GM18505 (cell line): ENCODE measurements at regions not wholly inside any gene's neighbourhood (a gene's known extent, or its start where the extent isn't known, plus 50 kb on each side); places are given as distances from the start of the nearest gene placed in this dataset.
"Not testable (repeated sequence)": the region's sequence is repeated elsewhere in the genome, so short reads cannot be mapped to it uniquely, and the experiment has no call there.

Experiments used
- ATAC-seq: cut with Tn5 transposase; IDR thresholded peaks from one replicate; pipeline ENCODE4 v1.9.1; 2021; ENCODE audit not compliant: unreplicated experiment
- POLR2A ChIP-seq: IDR thresholded peaks from 4 replicates; pipeline ENCODE4 v1.6.1; 2011; ENCODE audit warnings: borderline replicate concordance; ENCODE audit not compliant: insufficient read depth, insufficient read length; ENCODE audit errors: extremely low read depth

GRCh38 chr14:34302654-34303053, 159.4 kb downstream of the SPTSSA start:
- TF ChIP-seq POLR2A, result no peak
- no peak for ATAC-seq

DNA sequence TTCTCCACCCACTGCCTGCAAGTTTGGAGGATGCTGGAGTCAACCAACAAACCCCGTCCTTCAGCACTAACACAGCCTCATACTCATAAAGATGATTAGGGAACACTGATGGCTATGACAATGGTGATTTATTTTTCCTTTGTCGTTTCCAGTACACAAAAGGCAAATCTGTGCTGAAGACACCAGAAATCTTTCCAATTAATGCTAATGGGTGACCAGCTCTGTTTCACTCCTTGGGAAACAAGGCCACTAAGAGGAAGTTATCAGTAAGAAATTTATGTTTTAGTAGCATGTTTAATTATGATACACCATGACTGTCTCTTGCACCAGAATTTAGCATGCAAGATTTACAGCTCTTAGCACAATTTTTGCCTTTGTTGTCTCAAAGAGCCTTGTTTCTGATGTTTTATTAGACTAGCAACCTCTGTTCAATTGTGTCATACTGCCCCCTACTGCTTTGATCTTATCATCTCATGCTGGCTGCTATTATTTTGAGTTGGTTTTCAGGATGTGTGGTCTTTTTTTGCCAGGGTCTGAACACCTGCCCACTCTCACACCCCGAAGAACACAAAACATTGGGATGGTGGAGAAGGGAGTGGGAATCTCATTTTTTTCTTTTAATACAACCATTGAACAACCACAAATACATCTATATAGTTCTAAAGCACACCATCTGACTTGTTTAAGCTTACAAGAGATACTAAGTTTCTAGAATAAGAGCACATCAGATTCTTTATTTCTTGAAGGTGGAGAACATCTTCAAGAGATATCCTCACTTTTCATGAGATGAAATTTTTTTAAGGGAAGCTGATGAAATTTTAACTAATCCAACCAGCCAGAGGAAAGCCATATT, 160.9 kb downstream of the SPTSSA start:
- ATAC-seq, result no peak
- no peak for TF ChIP-seq POLR2A

GRCh38 chr14:34300330-34300729, 161.7 kb downstream of the SPTSSA start:
- ATAC-seq, result no peak
- no peak for TF ChIP-seq POLR2A

- ATAC-seq, result no peak
- TF ChIP-seq POLR2A, result no peak
Measured at GRCh38 chr14:34299360-34299759, 162.7 kb downstream of the SPTSSA start.

GRCh38 chr14:34297786-34298520, 164.1 kb downstream of the SPTSSA start:
- no peak for TF ChIP-seq POLR2A
- no peak for ATAC-seq

- no peak for TF ChIP-seq POLR2A
- no peak for ATAC-seq
Measured at GRCh38 chr14:34283590-34283989, 178.4 kb downstream of the SPTSSA start.

GRCh38 chr14:34277191-34277590, 184.8 kb downstream of the SPTSSA start:
- ATAC-seq, result no peak
- no peak for TF ChIP-seq POLR2A

GRCh38 chr14:34275530-34275929, 186.5 kb downstream of the SPTSSA start:
- TF ChIP-seq POLR2A, result no peak
- no peak for ATAC-seq

GRCh38 chr14:34275078-34275477, 187.0 kb downstream of the SPTSSA start:
- no peak for ATAC-seq
- no peak for TF ChIP-seq POLR2A

GRCh38 chr14:34273716-34274115, 188.3 kb downstream of the SPTSSA start:
- not testable (repeated sequence) for ATAC-seq

DNA sequence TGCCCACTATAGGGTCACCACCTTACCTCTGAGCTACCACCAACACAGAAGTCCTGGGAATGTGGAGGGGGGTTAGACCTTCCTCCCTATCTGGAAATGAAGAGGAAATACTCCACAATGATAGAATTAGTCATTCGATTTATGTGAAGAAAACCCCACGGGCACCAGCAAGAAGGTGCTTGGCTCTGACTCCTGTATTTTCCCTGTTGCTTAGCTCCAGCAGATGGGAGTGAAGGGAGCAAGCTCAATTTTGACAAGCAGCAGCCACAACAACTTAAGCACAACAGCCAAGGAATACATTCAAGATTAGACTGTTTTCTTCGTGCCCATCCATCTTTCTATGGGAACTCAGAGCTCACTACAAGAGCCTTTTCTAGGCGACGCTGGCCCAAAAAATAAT, 191.7 kb downstream of the SPTSSA start:
- no peak for ATAC-seq
- TF ChIP-seq POLR2A, result no peak

- TF ChIP-seq POLR2A, result no peak
- no peak for ATAC-seq
Measured at GRCh38 chr14:34266344-34266743, 195.7 kb downstream of the SPTSSA start.

DNA sequence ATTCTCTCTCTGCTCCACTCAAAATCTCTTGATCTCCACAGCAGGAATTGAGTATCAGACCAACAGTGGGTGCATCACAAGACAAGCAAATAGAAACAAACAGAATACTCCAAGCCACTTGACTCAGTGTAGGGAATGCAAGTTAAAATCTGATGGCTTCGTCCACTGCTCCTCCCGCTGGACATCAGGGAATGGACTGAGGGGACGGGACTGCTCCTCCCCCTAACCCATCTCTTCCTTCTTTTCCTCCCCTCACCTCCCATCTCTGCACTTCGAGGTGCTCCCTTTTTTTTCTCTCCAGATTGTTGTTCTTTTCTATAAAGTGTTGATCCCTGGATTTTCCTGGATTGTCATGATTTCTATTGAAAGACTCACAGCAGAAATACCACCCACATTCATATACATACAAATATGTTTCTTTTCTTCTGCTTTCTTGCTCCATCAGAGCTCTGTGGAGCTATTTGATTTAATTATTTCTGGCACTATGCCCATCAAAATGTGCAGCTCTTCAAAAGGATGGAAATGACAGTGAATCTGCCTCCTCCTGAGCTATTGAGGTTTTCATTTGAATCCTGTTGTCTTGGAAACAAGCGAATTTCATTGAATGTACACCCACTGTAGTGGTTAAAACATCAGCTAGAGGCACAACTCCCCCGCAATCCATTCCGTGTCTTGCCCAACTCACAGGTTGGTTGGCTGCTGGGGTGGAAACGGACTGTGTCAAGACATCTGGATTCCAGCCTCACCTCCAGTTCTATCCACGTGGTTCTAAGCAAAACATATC, 199.7 kb downstream of the SPTSSA start:
- ATAC-seq, result no peak
- no peak for TF ChIP-seq POLR2A
